HUES6 (cell line): ENCODE measurements at regions not wholly inside any gene's neighbourhood (a gene's known extent, or its start where the extent isn't known, plus 50 kb on each side); places are given as distances from the start of the nearest gene placed in this dataset.

Experiments used
- H3K27ac ChIP-seq: 2 replicates; pipeline ENCODE4 v1.7.0; 2013; ENCODE audit warnings: low read depth, mild to moderate bottlenecking, low read length, inconsistent platforms
- H3K27me3 ChIP-seq: 2 replicates; pipeline ENCODE4 v1.6.1; 2013; ENCODE audit warnings: low read length; ENCODE audit not compliant: control insufficient read depth, insufficient read depth
- H3K36me3 ChIP-seq: 2 replicates; pipeline ENCODE4 v1.6.1; 2013; ENCODE audit warnings: low read length; ENCODE audit not compliant: control insufficient read depth, insufficient read depth
- H3K4me1 ChIP-seq: 2 replicates; pipeline ENCODE4 v1.6.1; 2013; ENCODE audit warnings: low read length; ENCODE audit not compliant: control insufficient read depth, insufficient read depth
- H3K4me3 ChIP-seq: 2 replicates; pipeline ENCODE4 v1.5.1; 2013; ENCODE audit warnings: low read depth, low read length
- H3K9ac ChIP-seq: one replicate; pipeline ENCODE4 v1.6.1; 2013; ENCODE audit warnings: mild to moderate bottlenecking, low read length
- H3K9me3 ChIP-seq: 2 replicates; pipeline ENCODE4 v1.6.1; 2013; ENCODE audit warnings: low read depth, low read length; ENCODE audit not compliant: control insufficient read depth, insufficient read depth

- Histone ChIP-seq H3K9me3 (no peaks in the 10 kb centered on the region), H3K9ac (no peak overlapping the region), H3K27me3 (no peaks in the 10 kb centered on the region)
Measured at GRCh38 chr4:37132351-37132974, 112.1 kb upstream of the NWD2 start.

GRCh38 chr4:37132975-37133360 lies 111.6 kb upstream of the NWD2 start:
- Histone ChIP-seq H3K9ac (no peak overlapping the region), H3K9me3 (no peaks in the 10 kb centered on the region), H3K4me3 (no peak overlapping the region), H3K27ac (no peak overlapping the region), H3K36me3 (no peaks in the 10 kb centered on the region), H3K27me3 (no peaks in the 10 kb centered on the region), H3K4me1 (no peaks in the 10 kb centered on the region)

More at GRCh38 chr4:37132351-37132974, 112.1 kb upstream of the NWD2 start:
- Histone ChIP-seq H3K36me3 (no peaks in the 10 kb centered on the region), H3K4me1 (no peaks in the 10 kb centered on the region), H3K27ac (no peak overlapping the region), H3K4me3 (no peak overlapping the region)

- H3K27ac ChIP-seq, result no peak overlapping the region
- no peaks in the 10 kb centered on the region for H3K4me1 ChIP-seq
- H3K9ac ChIP-seq, result no peak overlapping the region
- no peaks in the 10 kb centered on the region for H3K27me3 ChIP-seq
- H3K36me3 ChIP-seq, result no peaks in the 10 kb centered on the region
- no peaks in the 10 kb centered on the region for H3K9me3 ChIP-seq
- H3K4me3 ChIP-seq, result no peak overlapping the region
Measured at GRCh38 chr4:37138019-37138653, 106.4 kb upstream of the NWD2 start.

- Histone ChIP-seq H3K27me3 (no peaks in the 10 kb centered on the region), H3K36me3 (no peaks in the 10 kb centered on the region), H3K4me1 (no peaks in the 10 kb centered on the region), H3K4me3 (no peak overlapping the region), H3K27ac (no peak overlapping the region), H3K9ac (no peak overlapping the region), H3K9me3 (no peaks in the 10 kb centered on the region)
Measured at GRCh38 chr4:37138789-37139188, 105.8 kb upstream of the NWD2 start.

GRCh38 chr4:37139987-37140386 lies 104.6 kb upstream of the NWD2 start:
- Histone ChIP-seq H3K9ac (no peak overlapping the region), H3K27ac (no peak overlapping the region), H3K36me3 (no peaks in the 10 kb centered on the region)

GRCh38 chr4:37146260-37146659 lies 98.3 kb upstream of the NWD2 start:
- Histone ChIP-seq H3K9ac (no peak overlapping the region), H3K36me3 (no peaks in the 10 kb centered on the region)

More at GRCh38 chr4:37139987-37140386, 104.6 kb upstream of the NWD2 start:
- H3K27me3 ChIP-seq, result no peaks in the 10 kb centered on the region
- H3K4me1 ChIP-seq, result no peaks in the 10 kb centered on the region
- H3K4me3 ChIP-seq, result no peak overlapping the region
- no peaks in the 10 kb centered on the region for H3K9me3 ChIP-seq

GRCh38 chr4:37157476-37158167 lies 86.9 kb upstream of the NWD2 start:
- Histone ChIP-seq H3K36me3 (no peaks in the 10 kb centered on the region), H3K9me3 (no peaks in the 10 kb centered on the region), H3K27ac (no peak overlapping the region), H3K4me1 (no peaks in the 10 kb centered on the region), H3K9ac (no peak overlapping the region), H3K27me3 (no peaks in the 10 kb centered on the region), H3K4me3 (no peak overlapping the region)

More at GRCh38 chr4:37146260-37146659, 98.3 kb upstream of the NWD2 start:
- Histone ChIP-seq H3K4me3 (no peak overlapping the region), H3K27me3 (no peaks in the 10 kb centered on the region), H3K4me1 (no peaks in the 10 kb centered on the region; the same call in 1 of the 2 replicates), H3K27ac (no peak overlapping the region), H3K9me3 (no peaks in the 10 kb centered on the region)

GRCh38 chr4:37160653-37161052 lies 83.9 kb upstream of the NWD2 start:
- H3K4me1 ChIP-seq, result no peaks in the 10 kb centered on the region
- no peak overlapping the region for H3K27ac ChIP-seq

GRCh38 chr4:37165844-37166243 lies 78.7 kb upstream of the NWD2 start:
- Histone ChIP-seq H3K27ac (no peak overlapping the region), H3K4me3 (no peak overlapping the region), H3K9me3 (no peaks in the 10 kb centered on the region), H3K4me1 (no peaks in the 10 kb centered on the region), H3K36me3 (no peaks in the 10 kb centered on the region), H3K27me3 (no peaks in the 10 kb centered on the region), H3K9ac (no peak overlapping the region)

More at GRCh38 chr4:37160653-37161052, 83.9 kb upstream of the NWD2 start:
- Histone ChIP-seq H3K4me3 (no peak overlapping the region), H3K27me3 (no peaks in the 10 kb centered on the region), H3K36me3 (no peaks in the 10 kb centered on the region), H3K9me3 (no peaks in the 10 kb centered on the region), H3K9ac (no peak overlapping the region)

- H3K27ac ChIP-seq, result no peak overlapping the region
- no peaks in the 10 kb centered on the region for H3K36me3 ChIP-seq
- no peaks in the 10 kb centered on the region for H3K9me3 ChIP-seq
- H3K4me3 ChIP-seq, result no peak overlapping the region
- no peaks in the 10 kb centered on the region for H3K4me1 ChIP-seq
- no peak overlapping the region for H3K9ac ChIP-seq
- H3K27me3 ChIP-seq, result no peaks in the 10 kb centered on the region
Measured at GRCh38 chr4:37169956-37170355, 74.6 kb upstream of the NWD2 start.

- Histone ChIP-seq H3K27ac (no peak overlapping the region), H3K9ac (no peak overlapping the region), H3K4me3 (no peak overlapping the region), H3K36me3 (no peaks in the 10 kb centered on the region), H3K27me3 (no peaks in the 10 kb centered on the region), H3K4me1 (no peaks in the 10 kb centered on the region), H3K9me3 (no peaks in the 10 kb centered on the region; the same call in 1 of the 2 replicates)
Measured at GRCh38 chr4:37188100-37188499, 56.4 kb upstream of the NWD2 start.
